GM21515 (cell line): ENCODE measurements at regions not wholly inside any gene's neighbourhood (a gene's known extent, or its start where the extent isn't known, plus 50 kb on each side); places are given as distances from the start of the nearest gene placed in this dataset.
"Not testable (repeated sequence)": the region's sequence is repeated elsewhere in the genome, so short reads cannot be mapped to it uniquely, and the experiment has no call there.

Source experiments
- ATAC-seq: cut with Tn5 transposase; IDR thresholded peaks from one replicate; pipeline ENCODE4 v1.9.1; 2021; ENCODE audit not compliant: unreplicated experiment

DNA sequence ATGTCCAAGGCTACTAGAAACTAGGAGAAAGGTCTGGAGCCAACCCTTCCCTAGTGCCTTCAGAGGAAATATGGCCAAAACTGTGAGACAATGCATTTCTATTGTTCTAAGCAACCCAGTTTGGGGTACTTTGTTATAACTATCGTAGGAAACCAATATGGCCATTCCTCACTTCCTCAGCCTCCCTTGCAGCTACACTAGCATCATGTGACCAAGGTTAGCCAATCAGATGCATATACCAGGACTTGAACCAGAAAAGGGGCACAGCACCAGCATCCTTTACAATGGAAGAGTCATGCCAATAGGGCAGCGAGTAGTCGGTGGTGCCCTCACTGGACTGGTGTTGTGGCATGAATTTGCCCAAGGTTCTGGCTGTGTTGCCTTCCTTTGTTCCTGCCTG, 464.0 kb downstream of the TMEM114 start:
- no peak for ATAC-seq

GRCh38 chr16:8120001-8120400, 470.3 kb downstream of the TMEM114 start:
- no peak for ATAC-seq

GRCh38 chr16:8115814-8116213, 474.5 kb downstream of the TMEM114 start:
- no peak for ATAC-seq

DNA sequence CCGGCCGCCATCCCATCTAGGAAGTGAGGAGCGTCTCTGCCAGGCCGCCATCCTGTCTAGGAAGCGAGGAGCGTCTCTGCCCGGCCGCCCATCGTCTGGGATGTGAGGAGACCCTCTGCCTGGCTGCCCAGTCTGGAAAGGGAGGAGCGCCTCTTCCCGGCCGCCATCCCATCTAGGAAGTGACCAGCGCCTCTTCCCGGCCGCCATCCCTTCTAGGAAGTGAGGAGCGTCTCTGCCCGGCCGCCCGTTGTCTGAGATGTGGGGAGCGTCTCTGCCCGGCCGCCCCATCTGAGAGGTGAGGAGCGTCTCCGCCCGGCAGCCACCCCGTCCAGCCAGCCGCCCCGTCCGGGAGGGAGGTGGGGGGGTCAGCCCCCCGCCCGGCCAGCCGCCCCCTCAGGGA, 475.4 kb downstream of the TMEM114 start:
- ATAC-seq: not testable (repeated sequence)

DNA sequence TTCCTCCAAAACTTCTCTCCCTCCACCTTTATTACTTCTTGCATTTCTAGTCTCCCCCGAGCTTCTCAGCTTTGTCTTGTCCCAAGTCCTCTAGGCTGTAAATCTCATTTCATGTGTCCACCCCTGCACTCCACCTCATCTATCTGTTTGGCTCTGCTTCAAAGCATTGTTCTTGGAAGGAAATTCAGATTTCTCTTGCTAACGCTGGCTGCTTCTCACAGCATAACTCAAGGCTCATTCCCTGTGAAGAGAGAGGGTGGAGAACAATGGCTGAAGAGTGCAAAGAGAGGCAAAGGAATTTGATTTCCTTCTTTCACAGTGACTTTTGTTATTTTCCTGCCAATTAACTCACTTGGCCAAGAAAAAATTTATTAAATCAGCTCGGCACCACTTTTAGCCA, 476.5 kb downstream of the TMEM114 start:
- no peak for ATAC-seq

GRCh38 chr16:8110572-8111514, 479.5 kb downstream of the TMEM114 start:
- no peak for ATAC-seq

GRCh38 chr16:8109510-8110369, 480.6 kb downstream of the TMEM114 start:
- no peak for ATAC-seq

DNA sequence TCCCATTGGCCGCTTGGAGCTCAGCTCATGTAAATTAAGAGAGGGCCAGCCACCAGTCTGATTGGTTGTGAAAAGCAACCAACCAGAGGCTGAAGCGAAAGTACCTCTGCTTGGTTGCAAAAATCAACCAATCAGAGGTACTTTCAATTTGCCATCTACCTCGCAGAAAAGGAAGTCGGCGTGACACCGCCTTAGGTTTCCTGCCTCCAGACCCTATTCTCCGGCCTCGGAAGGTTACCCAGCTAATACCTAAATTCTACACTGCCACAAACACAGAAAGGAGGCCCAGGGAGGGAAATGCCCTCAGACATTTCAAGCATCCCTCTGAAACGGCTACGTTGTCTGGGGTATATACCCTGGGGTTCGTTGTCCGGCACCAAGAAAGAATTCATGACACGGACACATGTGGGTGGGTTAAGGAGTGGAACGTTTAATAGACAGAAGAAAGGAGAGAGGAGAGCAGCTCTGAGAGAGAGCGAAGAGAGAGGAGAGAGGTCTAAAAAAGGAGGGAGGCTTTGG, 481.3 kb downstream of the TMEM114 start:
- no peak for ATAC-seq

GRCh38 chr16:8107296-8107695, 483.0 kb downstream of the TMEM114 start:
- no peak for ATAC-seq

DNA sequence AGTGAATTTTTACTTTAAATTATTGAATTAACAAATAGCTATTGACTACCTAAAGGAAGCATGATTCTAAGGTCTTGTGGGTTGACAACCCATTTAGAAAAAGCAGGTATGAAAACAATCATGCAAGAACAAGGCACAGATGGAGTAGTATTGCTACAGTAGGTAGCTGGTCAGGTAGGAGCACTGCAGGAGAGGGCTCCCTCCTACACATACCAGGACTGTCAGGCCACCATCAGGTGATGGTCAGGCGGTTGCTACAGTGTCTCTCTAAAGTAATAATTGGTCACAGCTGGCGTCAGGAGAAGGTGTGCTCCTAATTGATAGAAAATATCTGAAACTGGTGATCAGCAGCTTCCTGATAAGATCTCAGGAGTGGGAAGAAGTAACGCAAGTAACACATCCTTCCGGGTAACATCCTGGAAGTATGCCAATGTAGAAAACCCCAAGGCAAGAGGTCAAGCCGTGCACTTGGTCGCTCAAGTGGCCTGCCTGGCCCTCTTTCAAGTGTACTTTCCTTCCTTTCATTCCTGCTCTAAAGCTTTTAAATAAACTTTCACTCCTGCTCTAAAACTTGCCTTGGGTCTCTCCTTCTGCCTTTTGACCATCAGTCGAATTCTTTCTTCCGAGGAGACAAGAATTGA, 486.5 kb downstream of the TMEM114 start:
- no peak for ATAC-seq

- no peak for ATAC-seq
These were observed 490.7 kb downstream of the TMEM114 start for GRCh38 chr16:8099586-8099985.

DNA sequence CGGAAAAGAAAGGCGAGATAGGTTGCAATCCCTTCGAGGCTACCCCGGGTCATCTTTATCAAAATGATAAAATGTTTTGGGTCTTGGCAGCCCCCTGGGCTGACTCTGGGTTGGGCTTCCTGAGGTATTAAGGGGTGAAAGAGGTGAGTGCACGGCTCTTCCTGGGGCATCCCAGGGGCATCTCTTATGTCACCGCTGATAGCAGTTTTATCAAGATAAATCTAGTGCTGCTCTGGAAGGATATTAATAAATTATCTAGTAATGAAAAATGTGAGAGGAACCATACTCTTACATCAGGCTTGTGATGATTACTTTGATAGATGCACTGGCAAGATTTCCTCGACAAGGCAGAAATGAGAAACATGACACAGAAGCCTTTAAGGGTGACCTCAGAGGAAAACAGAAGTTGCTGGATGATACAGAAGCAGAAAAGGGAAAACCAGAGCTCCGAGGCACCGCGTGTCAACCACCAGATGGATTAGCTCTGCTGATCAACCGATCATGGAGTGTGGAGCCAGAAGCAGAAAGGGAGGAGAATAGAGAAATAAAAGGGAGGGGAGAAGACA, 491.3 kb downstream of the TMEM114 start:
- ATAC-seq: no peak

GRCh38 chr16:8096211-8096610, 494.1 kb downstream of the TMEM114 start:
- no peak for ATAC-seq

GRCh38 chr16:8094696-8095095, 495.6 kb downstream of the TMEM114 start:
- ATAC-seq: no peak

GRCh38 chr16:8088820-8089338, 501.4 kb downstream of the TMEM114 start:
- no peak for ATAC-seq

DNA sequence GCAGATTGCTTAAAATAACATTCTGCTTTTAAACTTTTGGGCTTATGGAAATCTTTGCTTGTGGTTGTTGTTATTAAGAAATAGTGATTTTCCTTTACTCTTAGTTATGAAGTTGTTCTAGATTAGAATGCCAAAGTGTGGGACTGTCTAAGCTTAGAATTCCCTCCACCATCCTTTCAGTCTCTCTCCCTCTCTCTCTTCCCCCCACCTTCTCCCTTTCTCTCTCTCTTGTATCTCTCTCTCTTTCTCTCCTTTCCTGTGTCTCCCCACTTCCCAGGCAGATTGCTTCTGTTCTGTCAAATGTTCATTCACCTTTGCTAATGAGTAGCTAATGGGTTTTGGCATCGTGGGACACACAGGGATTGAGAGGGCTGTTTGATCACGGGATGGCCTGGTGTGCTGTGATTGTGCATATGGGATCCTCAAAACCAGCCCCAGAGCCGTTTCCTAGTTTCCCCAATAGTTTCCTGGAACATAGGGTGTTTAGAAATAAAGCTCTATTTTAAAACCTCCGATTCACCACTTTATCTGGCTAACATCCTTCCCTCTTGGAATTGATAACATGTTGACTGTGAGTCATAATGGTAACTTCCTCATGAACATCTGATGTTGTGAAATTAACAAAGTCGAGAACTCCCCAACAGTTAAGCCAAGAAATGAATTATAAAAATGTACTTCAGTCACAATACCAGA, 502.6 kb downstream of the TMEM114 start:
- ATAC-seq: no peak

GRCh38 chr16:8087146-8087545, 503.2 kb downstream of the TMEM114 start:
- no peak for ATAC-seq

DNA sequence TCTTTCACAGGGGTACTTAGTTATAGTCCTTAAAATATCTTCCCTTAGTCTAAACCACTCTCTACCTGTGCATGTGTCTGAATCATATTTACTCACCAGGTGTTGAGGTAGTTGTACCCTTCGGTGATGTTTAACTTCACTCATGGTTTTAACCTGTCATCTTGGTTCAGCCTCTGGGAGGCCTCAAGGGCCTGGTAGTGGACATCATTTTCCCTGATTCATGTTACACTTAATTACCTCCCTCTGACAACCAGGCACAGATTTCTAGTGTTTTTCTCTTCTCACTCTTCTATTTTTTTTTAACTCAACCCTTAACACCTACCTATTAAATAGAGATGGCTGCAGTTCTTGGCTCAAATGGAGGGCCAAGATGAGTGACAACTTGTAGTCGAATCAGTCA, 505.4 kb downstream of the TMEM114 start:
- no peak for ATAC-seq

GRCh38 chr16:8084302-8084701, 506.0 kb downstream of the TMEM114 start:
- no peak for ATAC-seq

DNA sequence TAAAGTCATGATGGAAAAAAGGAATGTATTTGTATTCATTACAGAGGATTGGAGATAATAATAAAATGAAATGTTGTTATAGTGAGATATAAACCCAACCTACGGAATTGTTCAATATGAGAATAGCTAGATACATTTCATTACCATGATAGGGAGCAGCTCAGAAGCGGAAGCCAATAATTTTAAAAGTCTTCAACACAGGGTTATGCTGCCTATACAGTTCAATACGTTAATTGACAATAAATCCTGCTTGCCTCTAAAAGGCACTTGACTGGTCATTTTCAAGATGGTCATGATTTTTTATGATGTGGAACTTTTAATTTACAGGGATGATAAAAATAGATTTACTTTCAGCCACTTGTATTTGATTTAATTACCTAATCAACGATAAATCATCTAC, 506.8 kb downstream of the TMEM114 start:
- ATAC-seq: no peak
